SKM-1 treated with dmso at 0.1 percent for 144 hours (cell line): ENCODE measurements at regions not wholly inside any gene's neighbourhood (a gene's known extent, or its start where the extent isn't known, plus 50 kb on each side); places are given as distances from the start of the nearest gene placed in this dataset.
"Not testable (repeated sequence)": the region's sequence is repeated elsewhere in the genome, so short reads cannot be mapped to it uniquely, and the experiment has no call there.

Source experiments
- DNase-seq: peaks from one replicate; lab custom pipeline; 2025; ENCODE audit not compliant: unreplicated experiment; lab: John Stamatoyannopoulos, UW

GRCh38 chr14:103186909-103187586, 63.8 kb downstream of the TNFAIP2 start:
- DNase-seq = no peak

GRCh38 chr14:103187911-103188310, 64.7 kb downstream of the TNFAIP2 start:
- DNase-seq = no peak

- DNase-seq = no peak
Observed at GRCh38 chr14:103188810-103189480, 65.7 kb downstream of the TNFAIP2 start.

- DNase-seq = no peak
Observed at GRCh38 chr14:103189481-103190470, 66.5 kb downstream of the TNFAIP2 start.

GRCh38 chr14:103190741-103191140, 67.5 kb downstream of the TNFAIP2 start:
- DNase-seq = no peak

- no peak for DNase-seq
Observed at GRCh38 chr14:103191844-103192243, 68.6 kb downstream of the TNFAIP2 start.

GRCh38 chr14:103192246-103192840, 69.1 kb downstream of the TNFAIP2 start:
- DNase-seq = no peak

- DNase-seq = not testable (repeated sequence)
Observed at GRCh38 chr14:103192861-103193260, 69.6 kb downstream of the TNFAIP2 start.

GRCh38 chr14:103193491-103193890, 70.2 kb downstream of the TNFAIP2 start:
- DNase-seq = not testable (repeated sequence)

- peak; percentile 8 for DNase-seq
Observed at GRCh38 chr14:103194256-103195045, 71.2 kb downstream of the TNFAIP2 start.

- no peak for DNase-seq
Observed at GRCh38 chr14:103195828-103196615, 72.8 kb downstream of the TNFAIP2 start.

GRCh38 chr14:103196716-103197115, 73.5 kb downstream of the TNFAIP2 start:
- DNase-seq = no peak

GRCh38 chr14:103198131-103199105, 75.2 kb downstream of the TNFAIP2 start:
- peak; percentile 2 for DNase-seq

- DNase-seq = no peak
Observed at GRCh38 chr14:103199124-103199523, 75.9 kb downstream of the TNFAIP2 start.

GRCh38 chr14:103201801-103202200, 78.5 kb downstream of the TNFAIP2 start:
- DNase-seq = no peak

- no peak for DNase-seq
Observed at GRCh38 chr14:103204852-103205540, 81.7 kb downstream of the TNFAIP2 start.

GRCh38 chr14:103205541-103205906, 82.3 kb downstream of the TNFAIP2 start:
- DNase-seq = no peak

- no peak for DNase-seq
Observed at GRCh38 chr14:103206023-103206481, 82.8 kb downstream of the TNFAIP2 start.
